ENCODE measurements at regions not wholly inside any gene's neighbourhood (a gene's known extent, or its start where the extent isn't known, plus 50 kb on each side); places are given as distances from the start of the nearest gene placed in this dataset.

DNA sequence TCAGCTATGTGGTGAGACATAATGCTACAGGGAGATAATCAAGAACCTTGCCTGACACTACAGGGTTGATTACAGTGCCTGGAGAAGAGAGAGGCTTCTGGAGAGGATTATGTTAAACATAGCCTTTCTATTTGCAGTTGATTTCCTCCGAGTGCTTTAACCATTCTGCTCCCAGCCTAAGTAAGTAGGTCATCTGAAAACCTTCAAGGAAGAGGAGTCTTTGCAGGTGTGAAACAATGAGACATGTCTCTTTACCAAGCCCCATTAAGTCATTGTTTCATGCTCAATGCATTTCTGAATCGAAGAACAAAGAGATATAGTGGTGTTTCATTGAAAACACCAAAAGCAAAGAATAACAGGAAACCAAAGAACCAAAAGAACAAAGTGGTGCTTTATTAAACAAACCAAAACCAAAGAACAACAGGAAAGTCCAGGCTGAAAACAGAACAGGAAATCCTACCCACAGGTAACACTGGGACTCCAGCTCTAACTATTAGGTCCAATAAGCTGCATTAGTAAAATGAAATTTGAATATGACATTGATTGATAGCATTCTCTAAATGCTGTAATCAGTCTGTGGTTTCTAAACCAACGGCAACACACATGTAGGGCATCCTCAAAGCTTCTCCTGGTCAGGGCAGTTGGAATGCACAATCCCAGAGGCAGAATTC, 113.3 kb upstream of the SPATA31D4 start:
- TF ChIP-seq, protein P1, sequence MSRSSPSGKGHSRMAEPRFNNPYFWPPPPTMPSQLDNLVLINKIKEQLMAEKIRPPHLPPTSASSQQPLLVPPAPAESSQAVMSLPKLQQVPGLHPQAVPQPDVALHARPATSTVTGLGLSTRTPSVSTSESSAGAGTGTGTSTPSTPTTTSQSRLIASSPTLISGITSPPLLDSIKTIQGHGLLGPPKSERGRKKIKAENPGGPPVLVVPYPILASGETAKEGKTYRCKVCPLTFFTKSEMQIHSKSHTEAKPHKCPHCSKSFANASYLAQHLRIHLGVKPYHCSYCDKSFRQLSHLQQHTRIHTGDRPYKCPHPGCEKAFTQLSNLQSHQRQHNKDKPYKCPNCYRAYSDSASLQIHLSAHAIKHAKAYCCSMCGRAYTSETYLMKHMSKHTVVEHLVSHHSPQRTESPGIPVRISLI (tag by site-specific recombination; IDR thresholded peaks at IDR 0.05), result no peak
- TF ChIP-seq ZNF423 (tag by site-specific recombination; IDR thresholded peaks at IDR 0.05), result no peak
- TF ChIP-seq ZNF23 (tag by site-specific recombination; IDR thresholded peaks at IDR 0.05; ENCODE audit: borderline replicate concordance), result no peak
- no peak for TF ChIP-seq REST (tag by site-specific recombination; IDR thresholded peaks at IDR 0.05)
- TF ChIP-seq, protein P2, sequence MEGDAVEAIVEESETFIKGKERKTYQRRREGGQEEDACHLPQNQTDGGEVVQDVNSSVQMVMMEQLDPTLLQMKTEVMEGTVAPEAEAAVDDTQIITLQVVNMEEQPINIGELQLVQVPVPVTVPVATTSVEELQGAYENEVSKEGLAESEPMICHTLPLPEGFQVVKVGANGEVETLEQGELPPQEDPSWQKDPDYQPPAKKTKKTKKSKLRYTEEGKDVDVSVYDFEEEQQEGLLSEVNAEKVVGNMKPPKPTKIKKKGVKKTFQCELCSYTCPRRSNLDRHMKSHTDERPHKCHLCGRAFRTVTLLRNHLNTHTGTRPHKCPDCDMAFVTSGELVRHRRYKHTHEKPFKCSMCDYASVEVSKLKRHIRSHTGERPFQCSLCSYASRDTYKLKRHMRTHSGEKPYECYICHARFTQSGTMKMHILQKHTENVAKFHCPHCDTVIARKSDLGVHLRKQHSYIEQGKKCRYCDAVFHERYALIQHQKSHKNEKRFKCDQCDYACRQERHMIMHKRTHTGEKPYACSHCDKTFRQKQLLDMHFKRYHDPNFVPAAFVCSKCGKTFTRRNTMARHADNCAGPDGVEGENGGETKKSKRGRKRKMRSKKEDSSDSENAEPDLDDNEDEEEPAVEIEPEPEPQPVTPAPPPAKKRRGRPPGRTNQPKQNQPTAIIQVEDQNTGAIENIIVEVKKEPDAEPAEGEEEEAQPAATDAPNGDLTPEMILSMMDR (tag by site-specific recombination; IDR thresholded peaks at IDR 0.05), result no peak
- no peak for TF ChIP-seq ZNF701 (tag by site-specific recombination; IDR thresholded peaks at IDR 0.05)
- TF ChIP-seq, protein P3, sequence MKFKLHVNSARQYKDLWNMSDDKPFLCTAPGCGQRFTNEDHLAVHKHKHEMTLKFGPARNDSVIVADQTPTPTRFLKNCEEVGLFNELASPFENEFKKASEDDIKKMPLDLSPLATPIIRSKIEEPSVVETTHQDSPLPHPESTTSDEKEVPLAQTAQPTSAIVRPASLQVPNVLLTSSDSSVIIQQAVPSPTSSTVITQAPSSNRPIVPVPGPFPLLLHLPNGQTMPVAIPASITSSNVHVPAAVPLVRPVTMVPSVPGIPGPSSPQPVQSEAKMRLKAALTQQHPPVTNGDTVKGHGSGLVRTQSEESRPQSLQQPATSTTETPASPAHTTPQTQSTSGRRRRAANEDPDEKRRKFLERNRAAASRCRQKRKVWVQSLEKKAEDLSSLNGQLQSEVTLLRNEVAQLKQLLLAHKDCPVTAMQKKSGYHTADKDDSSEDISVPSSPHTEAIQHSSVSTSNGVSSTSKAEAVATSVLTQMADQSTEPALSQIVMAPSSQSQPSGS (tag by site-specific recombination; IDR thresholded peaks at IDR 0.05; ENCODE audit: low read depth), result no peak
- TF ChIP-seq, protein P4, sequence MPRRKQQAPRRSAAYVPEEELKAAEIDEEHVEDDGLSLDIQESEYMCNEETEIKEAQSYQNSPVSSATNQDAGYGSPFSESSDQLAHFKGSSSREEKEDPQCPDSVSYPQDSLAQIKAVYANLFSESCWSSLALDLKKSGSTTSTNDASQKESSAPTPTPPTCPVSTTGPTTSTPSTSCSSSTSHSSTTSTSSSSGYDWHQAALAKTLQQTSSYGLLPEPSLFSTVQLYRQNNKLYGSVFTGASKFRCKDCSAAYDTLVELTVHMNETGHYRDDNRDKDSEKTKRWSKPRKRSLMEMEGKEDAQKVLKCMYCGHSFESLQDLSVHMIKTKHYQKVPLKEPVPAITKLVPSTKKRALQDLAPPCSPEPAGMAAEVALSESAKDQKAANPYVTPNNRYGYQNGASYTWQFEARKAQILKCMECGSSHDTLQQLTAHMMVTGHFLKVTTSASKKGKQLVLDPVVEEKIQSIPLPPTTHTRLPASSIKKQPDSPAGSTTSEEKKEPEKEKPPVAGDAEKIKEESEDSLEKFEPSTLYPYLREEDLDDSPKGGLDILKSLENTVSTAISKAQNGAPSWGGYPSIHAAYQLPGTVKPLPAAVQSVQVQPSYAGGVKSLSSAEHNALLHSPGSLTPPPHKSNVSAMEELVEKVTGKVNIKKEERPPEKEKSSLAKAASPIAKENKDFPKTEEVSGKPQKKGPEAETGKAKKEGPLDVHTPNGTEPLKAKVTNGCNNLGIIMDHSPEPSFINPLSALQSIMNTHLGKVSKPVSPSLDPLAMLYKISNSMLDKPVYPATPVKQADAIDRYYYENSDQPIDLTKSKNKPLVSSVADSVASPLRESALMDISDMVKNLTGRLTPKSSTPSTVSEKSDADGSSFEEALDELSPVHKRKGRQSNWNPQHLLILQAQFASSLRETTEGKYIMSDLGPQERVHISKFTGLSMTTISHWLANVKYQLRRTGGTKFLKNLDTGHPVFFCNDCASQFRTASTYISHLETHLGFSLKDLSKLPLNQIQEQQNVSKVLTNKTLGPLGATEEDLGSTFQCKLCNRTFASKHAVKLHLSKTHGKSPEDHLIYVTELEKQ (tag by site-specific recombination; IDR thresholded peaks at IDR 0.05; ENCODE audit: borderline replicate concordance), result no peak
- TF ChIP-seq ZNF510 (tag by site-specific recombination; IDR thresholded peaks at IDR 0.05; ENCODE audit: insufficient replicate concordance), result no peak
- no peak for TF ChIP-seq ZNF692 (tag by site-specific recombination; IDR thresholded peaks at IDR 0.05)
- no peak for TF ChIP-seq HOXA7 (CRISPR knock-in tag; IDR thresholded peaks at IDR 0.05; ENCODE audit: borderline replicate concordance)
- no peak for TF ChIP-seq KLF9 (tag by site-specific recombination; IDR thresholded peaks at IDR 0.05; ENCODE audit: low read depth)
- no peak for TF ChIP-seq YY1 (tag by site-specific recombination; IDR thresholded peaks at IDR 0.05)

All from HEK293 (cell line).